Ectodermal cell (in vitro differentiated cells): ENCODE measurements at regions not wholly inside any gene's neighbourhood (a gene's known extent, or its start where the extent isn't known, plus 50 kb on each side); places are given as distances from the start of the nearest gene placed in this dataset.

Experiments used
- H3K27ac ChIP-seq: 2 replicates; pipeline ENCODE4 v1.7.0; 2013; ENCODE audit warnings: mild to moderate bottlenecking, low read depth, low read length; ENCODE audit not compliant: insufficient read depth, poor library complexity, severe bottlenecking
- H3K27me3 ChIP-seq: 2 replicates; pipeline ENCODE4 v1.7.0; 2013; ENCODE audit warnings: mild to moderate bottlenecking, low read length; ENCODE audit not compliant: insufficient read depth, control insufficient read depth, poor library complexity, severe bottlenecking
- H3K36me3 ChIP-seq: one replicate; pipeline ENCODE4 v1.7.0; 2013; ENCODE audit warnings: low read length; ENCODE audit not compliant: control insufficient read depth, insufficient read depth
- H3K4me1 ChIP-seq: one replicate; pipeline ENCODE4 v1.7.0; 2013; ENCODE audit warnings: low read length; ENCODE audit not compliant: control insufficient read depth, insufficient read depth
- H3K4me3 ChIP-seq: 2 replicates; pipeline ENCODE4 v1.7.0; 2013; ENCODE audit warnings: low read depth, low read length, control low read depth; ENCODE audit not compliant: insufficient read depth
- H3K9me3 ChIP-seq: 2 replicates; pipeline ENCODE4 v1.7.0; 2013; ENCODE audit warnings: mild to moderate bottlenecking, low read length, moderate library complexity; ENCODE audit not compliant: control insufficient read depth
- WGBS, 2 experiments: methylation state at CpG; one replicate each; pipeline ENCODE4 v1.1.7; 2013; ENCODE audit warnings: missing lambda C conversion rate in 2 of 2; 5-methylcytosine and 5-hydroxymethylcytosine counted together

- Histone ChIP-seq H3K9me3 (no peaks in the 10 kb centered on the region), H3K27ac (no peak overlapping the region), H3K4me3 (no peak overlapping the region), H3K27me3 (no peaks in the 10 kb centered on the region), H3K36me3 (no peaks in the 10 kb centered on the region), H3K4me1 (no peaks in the 10 kb centered on the region)
- 95 to 96% methylated on average over 2 to 3 of the region's 3 CpGs for WGBS, 2 experiments
Measured at GRCh38 chr6:16911088-16911487, 149.8 kb upstream of the ATXN1 start.

GRCh38 chr6:16909658-16910360 lies 148.5 kb upstream of the ATXN1 start:
- Histone ChIP-seq H3K27ac (no peak overlapping the region), H3K9me3 (no peaks in the 10 kb centered on the region), H3K27me3 (no peaks in the 10 kb centered on the region), H3K4me3 (no peak overlapping the region), H3K36me3 (no peaks in the 10 kb centered on the region), H3K4me1 (no peaks in the 10 kb centered on the region)
- 95 to 96% methylated on average over 4 of the region's 4 CpGs for WGBS, 2 experiments

- 95 to 100% methylated on average over 1 of the region's 1 CpG for WGBS, 2 experiments
- Histone ChIP-seq H3K4me3 (no peak overlapping the region), H3K4me1 (no peaks in the 10 kb centered on the region), H3K9me3 (no peaks in the 10 kb centered on the region), H3K27me3 (no peaks in the 10 kb centered on the region), H3K27ac (no peak overlapping the region), H3K36me3 (no peaks in the 10 kb centered on the region)
Measured at GRCh38 chr6:16907991-16908390, 146.7 kb upstream of the ATXN1 start.

GRCh38 chr6:16904957-16905356 lies 143.7 kb upstream of the ATXN1 start:
- H3K27ac ChIP-seq = no peak overlapping the region
- H3K9me3 ChIP-seq = no peaks in the 10 kb centered on the region
- no peaks in the 10 kb centered on the region for H3K36me3 ChIP-seq
- H3K4me1 ChIP-seq = no peaks in the 10 kb centered on the region
- 85 to 90% methylated on average over 6 of the region's 6 CpGs for WGBS, 2 experiments
- no peaks in the 10 kb centered on the region for H3K27me3 ChIP-seq
- H3K4me3 ChIP-seq = no peak overlapping the region

- Histone ChIP-seq H3K4me3 (no peak overlapping the region), H3K4me1 (no peaks in the 10 kb centered on the region), H3K36me3 (no peaks in the 10 kb centered on the region), H3K9me3 (no peaks in the 10 kb centered on the region), H3K27ac (no peak overlapping the region), H3K27me3 (no peaks in the 10 kb centered on the region)
- 86 to 93% methylated on average over 6 to 7 of the region's 7 CpGs for WGBS, 2 experiments
Measured at GRCh38 chr6:16903470-16903869, 142.2 kb upstream of the ATXN1 start.

- Histone ChIP-seq H3K27ac (no peak overlapping the region), H3K36me3 (no peaks in the 10 kb centered on the region), H3K9me3 (no peaks in the 10 kb centered on the region), H3K27me3 (no peaks in the 10 kb centered on the region), H3K4me1 (no peaks in the 10 kb centered on the region), H3K4me3 (no peak overlapping the region)
Measured at GRCh38 chr6:16902502-16902901, 141.2 kb upstream of the ATXN1 start.

- whole genome bisulfite sequencing, 2 experiments = 92 to 97% methylated on average over 3 of the region's 3 CpGs
- no peak overlapping the region for H3K4me3 ChIP-seq
- H3K27me3 ChIP-seq = no peaks in the 10 kb centered on the region
- H3K9me3 ChIP-seq = no peaks in the 10 kb centered on the region
- no peaks in the 10 kb centered on the region for H3K4me1 ChIP-seq
- H3K36me3 ChIP-seq = no peaks in the 10 kb centered on the region
- H3K27ac ChIP-seq = no peak overlapping the region
Measured at GRCh38 chr6:16901782-16902181, 140.5 kb upstream of the ATXN1 start.

GRCh38 chr6:16901306-16901705 lies 140.0 kb upstream of the ATXN1 start:
- Histone ChIP-seq H3K27ac (no peak overlapping the region), H3K9me3 (no peaks in the 10 kb centered on the region), H3K36me3 (no peaks in the 10 kb centered on the region), H3K4me1 (no peaks in the 10 kb centered on the region), H3K27me3 (no peaks in the 10 kb centered on the region), H3K4me3 (no peak overlapping the region)
- 94 to 98% methylated on average over 2 of the region's 2 CpGs for WGBS, 2 experiments

GRCh38 chr6:16898640-16899396 lies 137.6 kb upstream of the ATXN1 start:
- WGBS, 2 experiments = 81 to 87% methylated on average over 8 of the region's 8 CpGs
- H3K27ac ChIP-seq = no peak overlapping the region
- no peak overlapping the region for H3K4me3 ChIP-seq
- no peaks in the 10 kb centered on the region for H3K9me3 ChIP-seq
- H3K27me3 ChIP-seq = no peaks in the 10 kb centered on the region
- H3K4me1 ChIP-seq = no peaks in the 10 kb centered on the region
- H3K36me3 ChIP-seq = no peaks in the 10 kb centered on the region

GRCh38 chr6:16897669-16898068 lies 136.4 kb upstream of the ATXN1 start:
- WGBS, 2 experiments = 95 to 97% methylated on average over 5 of the region's 5 CpGs

More at GRCh38 chr6:16897669-16898068, 136.4 kb upstream of the ATXN1 start:
- Histone ChIP-seq H3K36me3 (no peaks in the 10 kb centered on the region), H3K27me3 (no peaks in the 10 kb centered on the region), H3K9me3 (no peaks in the 10 kb centered on the region), H3K4me3 (no peak overlapping the region), H3K4me1 (no peaks in the 10 kb centered on the region), H3K27ac (no peak overlapping the region)
